ENCODE measurements at regions not wholly inside any gene's neighbourhood (a gene's known extent, or its start where the extent isn't known, plus 50 kb on each side); places are given as distances from the start of the nearest gene placed in this dataset.

- Histone ChIP-seq H3K27me3 (replicated peaks; ENCODE audit: control insufficient read depth, insufficient read depth, low read length) (no peaks in the 10 kb centered on the region), H3K4me3 (ENCODE audit: low read depth, low read length) (no peak overlapping the region), H3K4me1 (peaks cover 62% of the 10 kb centered on the region), H3K36me3 (ENCODE audit: control insufficient read depth, insufficient read depth, low read length) (no peaks in the 10 kb centered on the region), H3K9me3 (no peaks in the 10 kb centered on the region)
- Mint-ChIP-seq H3K27me3 (ENCODE audit: insufficient read depth, unreplicated experiment) (no peaks in the 10 kb centered on the region), H3K4me1 (ENCODE audit: low read depth, unreplicated experiment) (peaks cover 36% of the 10 kb centered on the region), H3K4me3 (ENCODE audit: unreplicated experiment) (no peak overlapping the region), H3K27ac (ENCODE audit: unreplicated experiment) (no peak overlapping the region), H3K36me3 (ENCODE audit: insufficient read depth, unreplicated experiment) (no peaks in the 10 kb centered on the region), H3K9me3 (ENCODE audit: unreplicated experiment) (no peaks in the 10 kb centered on the region)
- ChIA-PET POLR2A (no interaction called here), CTCF (no interaction called here)
- DNase-seq = no peak
- BruUV-seq (replicated peaks) = no TSS peak
- TF ChIP-seq, protein P1, sequence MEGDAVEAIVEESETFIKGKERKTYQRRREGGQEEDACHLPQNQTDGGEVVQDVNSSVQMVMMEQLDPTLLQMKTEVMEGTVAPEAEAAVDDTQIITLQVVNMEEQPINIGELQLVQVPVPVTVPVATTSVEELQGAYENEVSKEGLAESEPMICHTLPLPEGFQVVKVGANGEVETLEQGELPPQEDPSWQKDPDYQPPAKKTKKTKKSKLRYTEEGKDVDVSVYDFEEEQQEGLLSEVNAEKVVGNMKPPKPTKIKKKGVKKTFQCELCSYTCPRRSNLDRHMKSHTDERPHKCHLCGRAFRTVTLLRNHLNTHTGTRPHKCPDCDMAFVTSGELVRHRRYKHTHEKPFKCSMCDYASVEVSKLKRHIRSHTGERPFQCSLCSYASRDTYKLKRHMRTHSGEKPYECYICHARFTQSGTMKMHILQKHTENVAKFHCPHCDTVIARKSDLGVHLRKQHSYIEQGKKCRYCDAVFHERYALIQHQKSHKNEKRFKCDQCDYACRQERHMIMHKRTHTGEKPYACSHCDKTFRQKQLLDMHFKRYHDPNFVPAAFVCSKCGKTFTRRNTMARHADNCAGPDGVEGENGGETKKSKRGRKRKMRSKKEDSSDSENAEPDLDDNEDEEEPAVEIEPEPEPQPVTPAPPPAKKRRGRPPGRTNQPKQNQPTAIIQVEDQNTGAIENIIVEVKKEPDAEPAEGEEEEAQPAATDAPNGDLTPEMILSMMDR (IDR thresholded peaks at IDR 0.05; ENCODE audit: insufficient read depth in 1 of 2, low read depth in 1 of 2, low read length in 1 of 2, severe bottlenecking in 1 of 2, unreplicated experiment in 1 of 2) = no peak
- intact Hi-C loops (cut with micrococcal nuclease; ENCODE audit: unreplicated experiment) = no loop called here
Measured at GRCh38 chr3:177340243-177340830, 143.1 kb upstream of the TBL1XR1 start.

DNA sequence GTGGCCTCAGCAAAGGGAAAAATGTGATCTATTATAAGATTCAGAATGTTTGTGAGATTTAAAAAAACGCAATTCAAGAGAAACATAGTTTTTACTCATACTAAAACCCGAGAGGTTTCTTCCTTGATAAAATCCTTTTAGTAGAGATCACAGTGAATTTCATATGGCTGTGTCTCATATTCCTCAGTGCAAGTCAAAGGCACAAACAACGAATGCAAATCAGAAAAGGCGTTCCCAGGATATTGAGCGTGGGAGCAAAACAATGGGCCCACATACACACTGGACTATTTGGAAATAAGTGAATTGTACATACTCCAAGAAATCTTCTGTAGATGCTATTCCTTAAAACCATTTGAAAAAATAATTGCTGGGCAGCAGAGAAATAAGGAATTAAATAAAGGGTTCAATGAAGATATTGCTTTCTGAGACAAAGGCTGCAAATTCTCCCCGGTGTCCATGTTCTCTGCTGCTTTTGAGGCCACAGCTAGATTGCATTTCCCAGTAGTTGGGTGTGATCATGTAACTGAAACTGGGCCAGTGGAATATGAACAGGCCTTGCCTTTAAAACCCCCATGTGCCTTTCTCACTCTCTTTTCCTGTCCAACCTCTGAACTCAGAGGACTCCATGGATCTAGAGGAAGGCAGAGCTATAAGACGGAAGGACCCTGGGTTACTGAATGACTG is 144.6 kb upstream of the TBL1XR1 start:
- Mint-ChIP-seq H3K4me3 (ENCODE audit: unreplicated experiment) (no peak overlapping the region), H3K27ac (ENCODE audit: unreplicated experiment) (no peak overlapping the region), H3K9me3 (ENCODE audit: unreplicated experiment) (no peaks in the 10 kb centered on the region), H3K36me3 (ENCODE audit: insufficient read depth, unreplicated experiment) (no peaks in the 10 kb centered on the region), H3K27me3 (ENCODE audit: insufficient read depth, unreplicated experiment) (no peaks in the 10 kb centered on the region), H3K4me1 (ENCODE audit: low read depth, unreplicated experiment) (peaks cover 41% of the 10 kb centered on the region)
- no TSS peak for BruUV-seq (replicated peaks)
- Histone ChIP-seq H3K27me3 (replicated peaks; ENCODE audit: control insufficient read depth, insufficient read depth, low read length) (no peaks in the 10 kb centered on the region), H3K36me3 (ENCODE audit: control insufficient read depth, insufficient read depth, low read length) (no peaks in the 10 kb centered on the region), H3K4me1 (peaks cover 73% of the 10 kb centered on the region), H3K9me3 (no peaks in the 10 kb centered on the region), H3K4me3 (ENCODE audit: low read depth, low read length) (no peak overlapping the region)
- intact Hi-C loops (cut with micrococcal nuclease; ENCODE audit: unreplicated experiment) = no loop called here
- CTCF ChIA-PET = no interaction called here
- no peak for DNase-seq
- POLR2A ChIA-PET = no interaction called here
- TF ChIP-seq, protein P1 (IDR thresholded peaks at IDR 0.05; ENCODE audit: insufficient read depth in 1 of 2, low read depth in 1 of 2, low read length in 1 of 2, severe bottlenecking in 1 of 2, unreplicated experiment in 1 of 2) = no peak

DNA sequence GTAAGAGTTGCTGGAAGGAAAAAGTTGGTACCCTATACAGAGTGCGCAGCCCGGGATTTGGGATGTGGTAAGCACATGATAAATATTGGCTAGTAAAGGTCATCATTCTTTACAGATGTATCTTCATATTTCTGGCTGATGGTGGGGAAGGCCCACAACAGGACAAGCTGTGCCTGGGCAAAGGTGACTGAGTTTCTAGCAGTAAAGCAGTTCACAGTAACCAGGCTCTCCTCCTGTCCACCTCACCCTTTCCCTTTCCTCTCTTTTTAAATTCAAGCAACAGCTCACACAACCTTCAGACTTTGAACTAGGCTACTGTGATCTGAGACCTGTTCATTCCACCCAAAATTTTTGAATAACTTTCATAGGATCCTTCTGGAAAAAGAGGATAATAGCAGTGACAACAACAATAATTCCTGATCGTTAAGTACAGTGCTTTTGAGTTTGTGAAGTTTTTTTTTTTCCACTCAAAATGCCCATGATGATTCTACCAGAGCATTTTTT is 145.9 kb upstream of the TBL1XR1 start:
- Mint-ChIP-seq H3K9me3 (ENCODE audit: unreplicated experiment) (no peaks in the 10 kb centered on the region), H3K27me3 (ENCODE audit: insufficient read depth, unreplicated experiment) (no peaks in the 10 kb centered on the region), H3K4me1 (ENCODE audit: low read depth, unreplicated experiment) (peaks cover 35% of the 10 kb centered on the region), H3K4me3 (ENCODE audit: unreplicated experiment) (no peak overlapping the region), H3K27ac (ENCODE audit: unreplicated experiment) (no peak overlapping the region), H3K36me3 (ENCODE audit: insufficient read depth, unreplicated experiment) (no peaks in the 10 kb centered on the region)
- BruUV-seq (replicated peaks) = no TSS peak
- H3K36me3 ChIP-seq (ENCODE audit: control insufficient read depth, insufficient read depth, low read length) = no peaks in the 10 kb centered on the region
- TF ChIP-seq, protein P1 (IDR thresholded peaks at IDR 0.05; ENCODE audit: insufficient read depth in 1 of 2, low read depth in 1 of 2, low read length in 1 of 2, severe bottlenecking in 1 of 2, unreplicated experiment in 1 of 2) = no peak
- H3K9me3 ChIP-seq = no peaks in the 10 kb centered on the region
- POLR2A ChIA-PET = no interaction called here
- CTCF ChIA-PET = no interaction called here
- peaks cover 62% of the 10 kb centered on the region for H3K4me1 ChIP-seq
- no peak overlapping the region for H3K4me3 ChIP-seq (ENCODE audit: low read depth, low read length)
- DNase-seq = no peak
- no peaks in the 10 kb centered on the region for H3K27me3 ChIP-seq (replicated peaks; ENCODE audit: control insufficient read depth, insufficient read depth, low read length)
- intact Hi-C loops (cut with micrococcal nuclease; ENCODE audit: unreplicated experiment) = no loop called here

All from Caco-2 (cell line).